ENCODE measurements at regions not wholly inside any gene's neighbourhood (a gene's known extent, or its start where the extent isn't known, plus 50 kb on each side); places are given as distances from the start of the nearest gene placed in this dataset.

DNA sequence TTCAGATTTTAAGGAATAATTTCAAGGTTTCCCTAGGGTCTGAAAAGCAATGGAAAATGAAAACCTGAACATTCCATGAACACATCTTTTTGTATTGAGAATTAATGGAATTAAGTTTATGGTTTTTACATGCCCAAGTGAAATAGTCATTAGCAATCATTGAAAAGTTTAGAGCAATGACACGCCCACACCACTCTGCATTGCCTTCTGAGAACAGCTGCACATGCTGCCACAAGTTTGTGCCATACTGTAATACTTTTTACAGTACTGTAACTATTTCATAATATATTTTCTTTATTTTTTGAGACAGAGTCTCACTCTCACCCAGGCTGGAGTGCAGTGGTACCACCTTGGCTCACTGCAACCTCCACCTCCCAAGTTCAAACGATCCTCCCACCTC is 345.2 kb upstream of the PMFBP1 start:
- Histone ChIP-seq H3K9me3 (ENCODE audit: control insufficient read depth, insufficient read depth, low read depth, low read length) (no peaks in the 10 kb centered on the region), H3K4me1 (ENCODE audit: control insufficient read depth, insufficient read depth, low read length) (no peaks in the 10 kb centered on the region), H3K36me3 (ENCODE audit: control insufficient read depth in 2 of 2, insufficient read depth in 1 of 2, low read length in 2 of 2) (peaks cover 0 to 1% of the 10 kb centered on the region in 2 experiments; a peak in 1 of 3 replicates), H3K27ac (ENCODE audit: extremely low read depth, low read depth, low read length) (no peak overlapping the region), H3K4me3 (ENCODE audit: low read depth, low read length) (no peak overlapping the region)
- ChIA-PET POLR2A (no interaction called here), CTCF (no interaction called here)
- TF ChIP-seq SCRT1 (tag by site-specific recombination; IDR thresholded peaks at IDR 0.05; ENCODE audit: borderline replicate concordance) (no peak), SP2 (tag by site-specific recombination; IDR thresholded peaks at IDR 0.05) (no peak)
- TF ChIP-seq, protein P1, sequence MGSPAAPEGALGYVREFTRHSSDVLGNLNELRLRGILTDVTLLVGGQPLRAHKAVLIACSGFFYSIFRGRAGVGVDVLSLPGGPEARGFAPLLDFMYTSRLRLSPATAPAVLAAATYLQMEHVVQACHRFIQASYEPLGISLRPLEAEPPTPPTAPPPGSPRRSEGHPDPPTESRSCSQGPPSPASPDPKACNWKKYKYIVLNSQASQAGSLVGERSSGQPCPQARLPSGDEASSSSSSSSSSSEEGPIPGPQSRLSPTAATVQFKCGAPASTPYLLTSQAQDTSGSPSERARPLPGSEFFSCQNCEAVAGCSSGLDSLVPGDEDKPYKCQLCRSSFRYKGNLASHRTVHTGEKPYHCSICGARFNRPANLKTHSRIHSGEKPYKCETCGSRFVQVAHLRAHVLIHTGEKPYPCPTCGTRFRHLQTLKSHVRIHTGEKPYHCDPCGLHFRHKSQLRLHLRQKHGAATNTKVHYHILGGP (tag by site-specific recombination; IDR thresholded peaks at IDR 0.05) = no peak

DNA sequence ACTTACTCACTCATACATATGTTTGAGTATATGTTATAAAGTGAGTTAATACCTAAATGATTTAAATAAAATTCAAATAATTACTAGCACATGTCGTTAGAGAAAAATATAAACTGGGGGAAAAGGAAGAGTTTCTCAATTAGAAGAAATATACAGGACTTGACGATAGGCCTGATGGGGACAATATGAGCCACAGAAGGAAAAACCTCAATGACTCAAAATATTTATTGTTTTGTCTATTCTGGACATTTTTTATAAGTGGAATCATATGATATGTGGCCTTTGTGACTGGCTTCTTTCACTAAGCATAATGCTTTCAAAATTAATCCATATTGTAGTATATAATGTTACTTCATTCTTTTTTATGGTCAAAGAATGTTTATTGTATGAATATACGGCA is 339.2 kb upstream of the PMFBP1 start:
- Histone ChIP-seq H3K4me1 (ENCODE audit: control insufficient read depth, insufficient read depth, low read length) (no peaks in the 10 kb centered on the region), H3K36me3 (ENCODE audit: control insufficient read depth in 2 of 2, insufficient read depth in 1 of 2, low read length in 2 of 2) (no peaks in the 10 kb centered on the region), H3K4me3 (ENCODE audit: low read depth, low read length) (no peak overlapping the region), H3K9me3 (ENCODE audit: control insufficient read depth, insufficient read depth, low read depth, low read length) (no peaks in the 10 kb centered on the region), H3K27ac (ENCODE audit: extremely low read depth, low read depth, low read length) (no peak overlapping the region)
- ChIA-PET CTCF (no interaction called here), POLR2A (no interaction called here)
- TF ChIP-seq, protein P2, sequence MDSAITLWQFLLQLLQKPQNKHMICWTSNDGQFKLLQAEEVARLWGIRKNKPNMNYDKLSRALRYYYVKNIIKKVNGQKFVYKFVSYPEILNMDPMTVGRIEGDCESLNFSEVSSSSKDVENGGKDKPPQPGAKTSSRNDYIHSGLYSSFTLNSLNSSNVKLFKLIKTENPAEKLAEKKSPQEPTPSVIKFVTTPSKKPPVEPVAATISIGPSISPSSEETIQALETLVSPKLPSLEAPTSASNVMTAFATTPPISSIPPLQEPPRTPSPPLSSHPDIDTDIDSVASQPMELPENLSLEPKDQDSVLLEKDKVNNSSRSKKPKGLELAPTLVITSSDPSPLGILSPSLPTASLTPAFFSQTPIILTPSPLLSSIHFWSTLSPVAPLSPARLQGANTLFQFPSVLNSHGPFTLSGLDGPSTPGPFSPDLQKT (IDR thresholded peaks at IDR 0.05; ENCODE audit: borderline replicate concordance, low read depth, low read length) = no peak

DNA sequence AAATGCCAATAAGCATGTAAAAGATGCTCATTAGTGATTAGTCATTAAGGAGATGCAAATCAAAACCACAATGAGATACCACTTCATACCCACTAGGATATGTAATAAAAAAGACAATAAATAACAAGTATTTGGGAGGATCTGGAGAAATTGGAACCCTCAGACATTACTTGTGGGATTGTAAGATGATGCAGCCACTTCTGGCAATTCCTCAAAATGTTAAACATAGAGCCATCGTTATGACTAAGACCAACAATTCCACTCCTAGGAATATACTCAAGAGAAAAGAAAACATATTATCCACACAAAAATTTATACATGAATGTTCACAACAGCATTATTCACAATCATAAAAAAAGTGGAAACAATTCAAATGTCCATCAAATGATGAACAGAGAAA is 336.2 kb upstream of the PMFBP1 start:
- H3K4me1 ChIP-seq (ENCODE audit: control insufficient read depth, insufficient read depth, low read length) = no peaks in the 10 kb centered on the region
- H3K27ac ChIP-seq (ENCODE audit: extremely low read depth, low read depth, low read length) = no peak overlapping the region
- no peaks in the 10 kb centered on the region for H3K9me3 ChIP-seq (ENCODE audit: control insufficient read depth, insufficient read depth, low read depth, low read length)
- no peak overlapping the region for H3K4me3 ChIP-seq (ENCODE audit: low read depth, low read length)
- POLR2A ChIA-PET = no interaction called here
- CTCF ChIA-PET = no interaction called here
- H3K36me3 ChIP-seq (ENCODE audit: control insufficient read depth in 2 of 2, insufficient read depth in 1 of 2, low read length in 2 of 2) = no peaks in the 10 kb centered on the region
- TF ChIP-seq ZBTB17 (tag by site-specific recombination; IDR thresholded peaks at IDR 0.05) (no peak), ZNF660 (tag by site-specific recombination; IDR thresholded peaks at IDR 0.05) (no peak), WT1 (tag by site-specific recombination; IDR thresholded peaks at IDR 0.05) (no peak), ZSCAN23 (tag by site-specific recombination; IDR thresholded peaks at IDR 0.05) (no peak), ZNF626 (tag by site-specific recombination; IDR thresholded peaks at IDR 0.05) (no peak), ZNF2 (tag by site-specific recombination; IDR thresholded peaks at IDR 0.05) (no peak), ZNF221 (tag by site-specific recombination; IDR thresholded peaks at IDR 0.05; ENCODE audit: borderline replicate concordance) (no peak), ZNF140 (tag by site-specific recombination; IDR thresholded peaks at IDR 0.05) (no peak), ZNF155 (tag by site-specific recombination; IDR thresholded peaks at IDR 0.05) (no peak), GLI2 (tag by site-specific recombination; IDR thresholded peaks at IDR 0.05; ENCODE audit: borderline replicate concordance, low read depth) (no peak), YY2 (tag by site-specific recombination; IDR thresholded peaks at IDR 0.05) (no peak), ZNF791 (tag by site-specific recombination; IDR thresholded peaks at IDR 0.05) (no peak), ZNF658 (tag by site-specific recombination; IDR thresholded peaks at IDR 0.05) (no peak), ZNF510 (tag by site-specific recombination; IDR thresholded peaks at IDR 0.05; ENCODE audit: insufficient replicate concordance) (no peak)
- TF ChIP-seq, protein P3, sequence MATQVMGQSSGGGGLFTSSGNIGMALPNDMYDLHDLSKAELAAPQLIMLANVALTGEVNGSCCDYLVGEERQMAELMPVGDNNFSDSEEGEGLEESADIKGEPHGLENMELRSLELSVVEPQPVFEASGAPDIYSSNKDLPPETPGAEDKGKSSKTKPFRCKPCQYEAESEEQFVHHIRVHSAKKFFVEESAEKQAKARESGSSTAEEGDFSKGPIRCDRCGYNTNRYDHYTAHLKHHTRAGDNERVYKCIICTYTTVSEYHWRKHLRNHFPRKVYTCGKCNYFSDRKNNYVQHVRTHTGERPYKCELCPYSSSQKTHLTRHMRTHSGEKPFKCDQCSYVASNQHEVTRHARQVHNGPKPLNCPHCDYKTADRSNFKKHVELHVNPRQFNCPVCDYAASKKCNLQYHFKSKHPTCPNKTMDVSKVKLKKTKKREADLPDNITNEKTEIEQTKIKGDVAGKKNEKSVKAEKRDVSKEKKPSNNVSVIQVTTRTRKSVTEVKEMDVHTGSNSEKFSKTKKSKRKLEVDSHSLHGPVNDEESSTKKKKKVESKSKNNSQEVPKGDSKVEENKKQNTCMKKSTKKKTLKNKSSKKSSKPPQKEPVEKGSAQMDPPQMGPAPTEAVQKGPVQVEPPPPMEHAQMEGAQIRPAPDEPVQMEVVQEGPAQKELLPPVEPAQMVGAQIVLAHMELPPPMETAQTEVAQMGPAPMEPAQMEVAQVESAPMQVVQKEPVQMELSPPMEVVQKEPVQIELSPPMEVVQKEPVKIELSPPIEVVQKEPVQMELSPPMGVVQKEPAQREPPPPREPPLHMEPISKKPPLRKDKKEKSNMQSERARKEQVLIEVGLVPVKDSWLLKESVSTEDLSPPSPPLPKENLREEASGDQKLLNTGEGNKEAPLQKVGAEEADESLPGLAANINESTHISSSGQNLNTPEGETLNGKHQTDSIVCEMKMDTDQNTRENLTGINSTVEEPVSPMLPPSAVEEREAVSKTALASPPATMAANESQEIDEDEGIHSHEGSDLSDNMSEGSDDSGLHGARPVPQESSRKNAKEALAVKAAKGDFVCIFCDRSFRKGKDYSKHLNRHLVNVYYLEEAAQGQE (tag by site-specific recombination; IDR thresholded peaks at IDR 0.05) = no peak
- TF ChIP-seq, protein P4, sequence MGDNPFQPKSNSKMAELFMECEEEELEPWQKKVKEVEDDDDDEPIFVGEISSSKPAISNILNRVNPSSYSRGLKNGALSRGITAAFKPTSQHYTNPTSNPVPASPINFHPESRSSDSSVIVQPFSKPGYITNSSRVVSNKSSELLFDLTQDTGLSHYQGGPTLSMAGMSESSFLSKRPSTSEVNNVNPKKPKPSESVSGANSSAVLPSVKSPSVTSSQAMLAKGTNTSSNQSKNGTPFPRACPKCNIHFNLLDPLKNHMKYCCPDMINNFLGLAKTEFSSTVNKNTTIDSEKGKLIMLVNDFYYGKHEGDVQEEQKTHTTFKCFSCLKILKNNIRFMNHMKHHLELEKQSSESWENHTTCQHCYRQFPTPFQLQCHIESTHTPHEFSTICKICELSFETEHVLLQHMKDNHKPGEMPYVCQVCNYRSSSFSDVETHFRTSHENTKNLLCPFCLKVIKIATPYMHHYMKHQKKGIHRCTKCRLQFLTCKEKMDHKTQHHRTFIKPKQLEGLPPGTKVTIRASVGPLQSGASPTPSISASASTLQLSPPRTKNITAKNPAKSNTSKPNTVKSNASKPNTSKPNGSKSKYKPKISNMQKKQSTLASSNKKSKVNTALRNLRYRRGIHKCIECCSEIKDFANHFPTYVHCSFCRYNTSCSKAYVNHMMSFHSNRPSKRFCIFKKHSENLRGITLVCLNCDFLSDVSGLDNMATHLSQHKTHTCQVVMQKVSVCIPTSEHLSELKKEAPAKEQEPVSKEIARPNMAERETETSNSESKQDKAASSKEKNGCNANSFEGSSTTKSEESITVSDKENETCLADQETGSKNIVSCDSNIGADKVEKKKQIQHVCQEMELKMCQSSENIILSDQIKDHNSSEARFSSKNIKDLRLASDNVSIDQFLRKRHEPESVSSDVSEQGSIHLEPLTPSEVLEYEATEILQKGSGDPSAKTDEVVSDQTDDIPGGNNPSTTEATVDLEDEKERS (tag by site-specific recombination; IDR thresholded peaks at IDR 0.05) = no peak
- TF ChIP-seq, protein P5, sequence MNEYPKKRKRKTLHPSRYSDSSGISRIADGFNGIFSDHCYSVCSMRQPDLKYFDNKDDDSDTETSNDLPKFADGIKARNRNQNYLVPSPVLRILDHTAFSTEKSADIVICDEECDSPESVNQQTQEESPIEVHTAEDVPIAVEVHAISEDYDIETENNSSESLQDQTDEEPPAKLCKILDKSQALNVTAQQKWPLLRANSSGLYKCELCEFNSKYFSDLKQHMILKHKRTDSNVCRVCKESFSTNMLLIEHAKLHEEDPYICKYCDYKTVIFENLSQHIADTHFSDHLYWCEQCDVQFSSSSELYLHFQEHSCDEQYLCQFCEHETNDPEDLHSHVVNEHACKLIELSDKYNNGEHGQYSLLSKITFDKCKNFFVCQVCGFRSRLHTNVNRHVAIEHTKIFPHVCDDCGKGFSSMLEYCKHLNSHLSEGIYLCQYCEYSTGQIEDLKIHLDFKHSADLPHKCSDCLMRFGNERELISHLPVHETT (tag by site-specific recombination; IDR thresholded peaks at IDR 0.05) = no peak
